Midbrain (tissue), 1 donor: ENCODE measurements at regions not wholly inside any gene's neighbourhood (a gene's known extent, or its start where the extent isn't known, plus 50 kb on each side); places are given as distances from the start of the nearest gene placed in this dataset.
"Not testable (repeated sequence)": the region's sequence is repeated elsewhere in the genome, so short reads cannot be mapped to it uniquely, and the experiment has no call there.

Source experiments
- DNase-seq: peaks from one replicate; lab custom pipeline; 2025; lab: John Stamatoyannopoulos, UW

GRCh38 chr4:111404673-111405072, 740.6 kb upstream of the FAM241A start:
- DNase-seq, result no peak

DNA sequence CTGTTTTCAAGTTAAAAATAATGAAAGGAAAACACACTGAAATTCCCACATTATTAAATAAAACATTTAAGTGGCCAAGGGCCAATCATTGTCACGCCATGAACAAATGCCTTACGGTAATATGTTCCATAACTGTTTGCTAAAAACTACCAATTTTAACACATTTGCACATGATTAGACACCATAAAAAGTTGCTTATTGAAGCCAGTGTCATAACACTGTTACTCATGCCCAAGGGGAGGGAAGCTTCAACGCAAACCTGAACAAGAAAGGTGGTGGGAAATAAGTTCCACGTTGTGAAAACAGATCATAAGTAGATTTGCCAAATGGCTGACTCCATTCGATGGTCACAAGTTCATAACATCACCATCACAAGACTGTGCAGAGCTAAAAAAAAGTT, 739.3 kb upstream of the FAM241A start:
- no peak for DNase-seq

GRCh38 chr4:111410571-111410970, 734.7 kb upstream of the FAM241A start:
- DNase-seq, result no peak

DNA sequence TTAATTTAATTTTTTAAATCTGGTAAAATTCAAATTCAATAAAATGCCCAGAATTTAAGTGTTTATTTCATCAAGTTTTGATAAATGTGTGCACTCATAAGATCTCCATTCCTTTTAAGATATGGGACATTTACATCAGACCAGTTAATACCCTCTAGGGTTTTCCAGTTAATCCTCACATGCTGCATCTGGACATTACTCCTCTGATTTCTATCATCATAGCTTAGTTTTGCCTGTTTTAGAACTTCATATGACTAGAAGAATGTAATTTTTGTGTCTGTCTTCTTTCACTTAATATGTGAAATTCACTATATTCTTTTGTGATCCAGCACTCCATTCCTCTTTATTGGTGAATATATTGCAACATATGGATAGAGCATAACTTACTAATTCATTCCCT, 727.7 kb upstream of the FAM241A start:
- DNase-seq, result no peak

DNA sequence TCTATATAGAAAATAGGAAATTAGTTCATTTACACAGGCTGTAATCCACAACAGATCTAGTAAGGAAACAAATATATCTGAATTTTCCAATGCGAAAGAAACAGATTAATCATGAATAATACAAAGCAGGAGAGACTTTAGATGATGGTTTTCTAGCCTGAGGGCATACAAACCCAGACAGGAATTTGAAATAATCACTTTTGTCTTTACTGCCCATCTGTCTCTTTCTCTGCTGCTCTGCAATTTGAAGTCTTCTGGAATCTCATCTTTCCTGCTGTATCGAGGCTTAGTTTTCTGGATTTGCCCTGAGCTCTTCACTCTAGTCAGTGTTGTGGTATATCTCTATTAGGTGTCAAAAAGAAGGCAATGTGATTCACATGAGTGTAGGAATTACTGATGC, 711.8 kb upstream of the FAM241A start:
- no peak for DNase-seq

DNA sequence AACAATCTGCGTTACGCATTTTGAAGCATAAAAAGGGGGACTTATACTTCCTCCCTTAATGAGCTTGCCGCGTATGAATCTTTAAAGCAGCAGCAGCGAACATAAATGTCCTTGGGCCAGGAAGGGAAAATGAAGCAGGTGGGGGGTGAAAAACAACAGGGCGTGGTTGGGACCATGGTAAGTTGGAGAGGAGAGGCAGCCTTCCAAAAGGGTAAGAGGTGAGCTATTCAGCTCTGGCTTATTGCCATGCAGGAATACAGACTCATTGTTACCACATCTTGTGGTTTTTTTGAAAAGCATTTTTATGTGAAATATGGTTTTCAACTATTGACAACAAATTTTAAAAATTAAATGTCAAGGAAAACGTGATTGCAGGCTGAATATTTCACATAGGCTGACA, 710.7 kb upstream of the FAM241A start:
- DNase-seq, result no peak

GRCh38 chr4:111435986-111436744, 709.1 kb upstream of the FAM241A start:
- DNase-seq, result no peak

- no peak for DNase-seq
These were observed 703.6 kb upstream of the FAM241A start for GRCh38 chr4:111441687-111442086.

GRCh38 chr4:111444836-111445235, 700.4 kb upstream of the FAM241A start:
- not testable (repeated sequence) for DNase-seq

DNA sequence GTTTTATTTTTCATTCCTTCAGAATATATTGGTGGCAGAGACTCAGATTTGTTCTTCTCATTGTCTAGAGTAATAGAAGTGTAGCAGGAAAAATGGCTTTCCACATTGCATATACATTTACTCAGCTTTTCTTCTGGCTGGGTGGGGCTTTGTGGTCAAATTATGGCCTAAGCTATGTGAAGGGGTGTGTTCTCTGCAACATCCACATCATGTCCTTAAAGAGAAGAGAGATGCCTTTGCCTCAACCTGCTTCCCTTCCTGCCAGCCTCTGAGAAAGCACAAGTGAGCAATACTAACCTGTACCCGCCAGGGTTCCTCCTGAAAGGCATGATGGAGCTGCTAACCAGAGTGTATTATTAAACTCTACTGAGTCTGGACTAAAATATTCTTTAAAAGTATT, 695.6 kb upstream of the FAM241A start:
- no peak for DNase-seq

DNA sequence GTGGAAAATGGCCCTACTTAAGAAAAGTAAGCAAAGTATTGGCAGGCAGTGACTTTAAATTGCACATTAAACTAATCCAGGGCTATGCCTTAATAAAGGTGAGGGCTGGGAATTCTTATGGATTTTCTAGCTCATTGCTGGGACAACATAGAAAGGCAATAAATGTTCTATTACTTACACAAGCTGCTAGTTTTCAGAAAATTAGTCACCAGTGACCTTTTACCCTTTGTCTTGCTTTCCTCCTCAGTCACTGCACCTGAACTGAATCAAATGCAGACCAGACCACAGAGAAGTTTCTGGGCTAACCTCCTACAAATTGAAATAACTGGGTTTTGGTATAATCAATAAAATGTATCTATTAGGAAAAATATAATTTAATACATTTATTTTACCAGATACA, 694.4 kb upstream of the FAM241A start:
- no peak for DNase-seq

DNA sequence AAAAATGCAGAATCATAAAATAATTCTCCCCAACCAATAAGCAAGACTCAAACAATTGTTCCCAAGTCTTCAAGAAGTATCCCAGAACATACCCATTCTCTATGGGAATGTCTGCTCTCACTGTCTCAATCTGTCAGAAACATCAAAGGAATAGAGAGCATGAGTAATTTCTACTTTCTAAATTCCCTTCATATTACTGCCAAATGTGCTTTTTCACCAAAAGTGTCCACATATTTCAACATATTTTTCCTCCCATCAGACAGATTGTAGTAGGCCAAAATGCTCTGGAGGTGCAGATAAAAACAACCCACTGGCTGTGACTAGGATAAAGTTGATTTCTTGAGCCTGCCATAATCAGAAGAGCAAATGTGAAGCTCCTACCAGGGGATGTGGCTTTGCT, 692.0 kb upstream of the FAM241A start:
- DNase-seq, result no peak

DNA sequence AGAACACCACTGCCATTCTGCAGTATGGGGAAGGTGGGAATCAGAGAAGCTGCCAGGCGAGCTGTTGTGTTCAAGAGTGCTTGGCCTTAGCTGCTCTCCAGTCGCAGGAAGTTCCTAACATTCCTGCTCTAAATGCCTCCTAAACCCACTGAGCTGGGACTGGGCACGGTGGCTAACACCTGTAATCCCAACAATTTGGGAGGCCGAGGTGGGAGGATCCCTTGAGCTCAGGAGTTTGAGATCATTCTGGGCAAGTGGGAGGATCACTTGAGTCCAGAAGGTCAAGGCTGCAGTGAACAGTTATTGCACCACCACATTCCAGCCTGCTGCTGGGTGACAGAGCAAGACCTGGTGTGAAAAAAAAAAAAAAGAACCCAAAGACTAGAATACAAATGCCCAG, 690.3 kb upstream of the FAM241A start:
- DNase-seq, result no peak

DNA sequence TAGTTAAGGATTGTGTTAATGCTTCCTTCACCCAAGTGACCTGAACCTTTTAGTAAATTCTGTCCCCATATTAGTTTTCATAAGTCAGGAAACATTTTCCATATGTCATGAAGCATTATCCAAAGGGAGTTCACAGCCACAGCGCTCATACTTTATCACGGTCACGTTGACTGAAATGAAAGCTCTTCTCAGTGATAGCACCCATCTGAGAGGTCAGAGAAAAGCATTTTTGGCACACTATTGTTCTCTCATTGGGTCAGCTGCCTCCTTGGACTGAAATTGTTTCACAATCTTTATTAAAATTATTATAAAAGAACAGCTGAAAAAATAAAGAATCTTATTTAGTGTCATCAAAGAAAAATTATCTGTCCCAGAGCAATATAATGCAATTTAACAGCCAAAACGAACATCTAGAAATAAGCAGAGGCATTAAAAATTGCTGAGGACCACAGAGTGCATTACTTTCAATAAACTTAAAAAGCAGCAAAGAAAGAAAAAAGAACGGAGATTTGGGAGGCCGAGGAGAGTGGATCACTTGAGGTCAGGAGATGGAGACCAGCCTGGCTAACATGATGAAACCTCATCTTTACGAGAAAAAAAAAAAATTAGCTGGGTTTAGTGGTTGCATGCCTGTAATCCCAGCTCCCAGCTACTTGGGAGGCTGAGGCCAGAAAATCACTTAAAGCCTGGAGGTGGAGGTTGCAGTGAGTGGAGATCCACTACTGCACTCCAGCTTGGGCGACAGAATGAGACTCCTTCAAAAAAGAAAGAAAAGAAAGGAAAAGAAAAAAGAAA, 680.8 kb upstream of the FAM241A start:
- DNase-seq, result no peak

- no peak for DNase-seq
These were observed 678.2 kb upstream of the FAM241A start for GRCh38 chr4:111466811-111467604.

- peak; percentile 20 for DNase-seq
These were observed 670.3 kb upstream of the FAM241A start for GRCh38 chr4:111475001-111475400.

GRCh38 chr4:111475666-111476065, 669.6 kb upstream of the FAM241A start:
- no peak for DNase-seq

GRCh38 chr4:111480510-111480909, 664.7 kb upstream of the FAM241A start:
- DNase-seq, result no peak

- DNase-seq, result no peak
These were observed 661.7 kb upstream of the FAM241A start for GRCh38 chr4:111483375-111484169.

DNA sequence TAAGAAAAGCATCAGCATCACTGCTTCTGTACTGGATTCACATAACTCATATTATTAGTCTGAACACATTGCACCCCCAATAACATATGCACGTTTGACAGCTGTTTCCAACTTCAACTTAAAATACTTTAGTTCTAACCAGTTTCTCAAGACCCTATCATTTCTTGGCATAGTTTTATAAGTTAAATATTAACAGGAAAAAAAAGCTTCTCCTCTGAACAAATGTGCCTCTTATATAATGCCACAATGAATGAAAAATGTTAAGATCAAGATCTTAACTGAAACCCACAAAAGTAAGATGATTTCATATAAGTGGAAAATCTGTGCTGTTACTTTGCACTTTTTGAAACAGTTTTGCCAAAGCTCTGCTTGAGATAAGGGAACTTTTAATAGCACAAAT, 652.8 kb upstream of the FAM241A start:
- DNase-seq, result no peak

- no peak for DNase-seq
These were observed 650.8 kb upstream of the FAM241A start for GRCh38 chr4:111494471-111494870.

DNA sequence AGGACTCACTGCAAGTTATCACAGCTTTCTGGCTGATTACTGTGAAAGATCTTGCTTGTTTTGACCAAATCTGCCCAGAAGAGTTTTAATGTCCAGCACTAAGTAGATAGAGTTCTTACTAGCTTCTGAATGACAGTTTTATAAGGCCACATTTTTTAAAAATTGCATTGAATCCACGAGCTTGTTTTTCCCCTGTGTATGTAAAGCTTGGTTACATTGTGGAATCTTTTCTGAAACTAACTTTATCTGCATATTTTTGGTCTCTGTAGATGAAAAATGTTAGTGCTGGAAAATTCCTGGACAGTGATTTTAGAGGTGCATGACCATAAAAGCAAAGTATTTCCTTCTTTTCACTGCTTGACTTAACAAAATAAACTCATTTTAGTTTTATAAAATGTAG, 650.3 kb upstream of the FAM241A start:
- no peak for DNase-seq
